HG02763 (cell line): ENCODE measurements at regions not wholly inside any gene's neighbourhood (a gene's known extent, or its start where the extent isn't known, plus 50 kb on each side); places are given as distances from the start of the nearest gene placed in this dataset.

ENCODE experiments used
- ATAC-seq: cut with Tn5 transposase; IDR thresholded peaks from one replicate; pipeline ENCODE4 v1.9.1; 2021; ENCODE audit warnings: mild to moderate bottlenecking, moderate library complexity; ENCODE audit not compliant: unreplicated experiment

- no peak for ATAC-seq
These were observed 65.0 kb upstream of the POU3F3 start for GRCh38 chr2:104788742-104789455.

- no peak for ATAC-seq
These were observed 63.7 kb upstream of the POU3F3 start for GRCh38 chr2:104790100-104790811.

- ATAC-seq: no peak
These were observed 62.9 kb upstream of the POU3F3 start for GRCh38 chr2:104790901-104791495.

DNA sequence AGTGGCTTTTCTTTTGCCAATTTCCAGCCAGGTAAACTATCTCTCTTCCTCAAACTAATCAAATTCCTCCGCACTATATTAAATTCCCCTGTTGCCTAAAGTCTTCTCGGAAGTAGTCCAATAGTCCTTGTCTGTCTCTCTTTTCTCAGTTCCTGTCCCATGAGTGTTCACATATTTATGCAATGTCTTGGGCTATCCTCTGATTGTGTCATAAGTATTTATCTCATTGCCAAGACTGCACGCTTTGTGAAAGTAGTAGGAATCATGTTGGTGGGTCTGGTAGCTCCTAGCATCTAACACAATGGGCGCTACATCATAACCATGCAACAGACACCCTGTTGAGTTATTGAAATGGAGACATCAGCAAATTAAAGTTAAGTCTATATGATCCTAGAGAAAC, 59.9 kb upstream of the POU3F3 start:
- no peak for ATAC-seq

- no peak for ATAC-seq
These were observed 59.5 kb upstream of the POU3F3 start for GRCh38 chr2:104794441-104794840.
